ENCODE measurements at regions not wholly inside any gene's neighbourhood (a gene's known extent, or its start where the extent isn't known, plus 50 kb on each side); places are given as distances from the start of the nearest gene placed in this dataset.

- peak; percentile 61 for DNase-seq
- TF ChIP-seq CTCF (IDR thresholded peaks at IDR 0.05; ENCODE audit: borderline replicate concordance, extremely low read depth, low read length, poor library complexity, severe bottlenecking): no peak
- TF ChIP-seq EZH2 (IDR thresholded peaks at IDR 0.05; ENCODE audit: borderline replicate concordance, low read depth, low read length, severe bottlenecking): no peak
- ATAC-seq (ENCODE audit: insufficient read depth, low read depth): peak; percentile 60
- Histone ChIP-seq H3K27me3 (ENCODE audit: insufficient read depth, low read length, poor library complexity) (no peaks in the 10 kb centered on the region), H3K4me3 (ENCODE audit: low read depth in 1 of 2, low read length in 2 of 2) (no peak overlapping the region), H4K20me1 (ENCODE audit: insufficient read depth, low read length) (no peaks in the 10 kb centered on the region), H3K9ac (ENCODE audit: low read depth, low read length) (peak overlapping the region; percentile 26; the same call in 1 of the 2 replicates), H3K36me3 (ENCODE audit: insufficient read depth, low read length) (no peaks in the 10 kb centered on the region), H3K9me3 (ENCODE audit: insufficient read depth, low read length, severe bottlenecking) (no peaks in the 10 kb centered on the region), H3K27ac (ENCODE audit: low read length) (peak overlapping the region; percentile 82), H2AFZ (ENCODE audit: low read depth, low read length) (no peak overlapping the region), H3K4me1 (ENCODE audit: insufficient read depth, low read length) (peaks cover 84% of the 10 kb centered on the region), H3K4me2 (ENCODE audit: insufficient read depth, low read length) (0 out of 2 replicates have a peak overlapping the region, but pooled peaks have one; percentile 20), H3K79me2 (ENCODE audit: insufficient read depth, low read length) (no peaks in the 10 kb centered on the region)
These were observed 222.3 kb downstream of the BARHL2 start for GRCh38 chr1:90494748-90495282.

GRCh38 chr1:90488451-90488850, 228.7 kb downstream of the BARHL2 start:
- DNase-seq (no peak), ATAC-seq (ENCODE audit: insufficient read depth, low read depth) (no peak)
- TF ChIP-seq EZH2 (IDR thresholded peaks at IDR 0.05; ENCODE audit: borderline replicate concordance, low read depth, low read length, severe bottlenecking) (no peak), CTCF (IDR thresholded peaks at IDR 0.05; ENCODE audit: borderline replicate concordance, extremely low read depth, low read length, poor library complexity, severe bottlenecking) (no peak)
- no peak overlapping the region for H3K4me3 ChIP-seq (ENCODE audit: low read depth in 1 of 2, low read length in 2 of 2)
- H2AFZ ChIP-seq (ENCODE audit: low read depth, low read length): no peak overlapping the region
- H3K27ac ChIP-seq (ENCODE audit: low read length): 0 out of 2 replicates have a peak overlapping the region, but pooled peaks have one; percentile 14
- no peaks in the 10 kb centered on the region for H3K27me3 ChIP-seq (ENCODE audit: insufficient read depth, low read length, poor library complexity)
- no peaks in the 10 kb centered on the region for H3K36me3 ChIP-seq (ENCODE audit: insufficient read depth, low read length)
- H3K4me1 ChIP-seq (ENCODE audit: insufficient read depth, low read length): peaks cover 81% of the 10 kb centered on the region
- H3K9me3 ChIP-seq (ENCODE audit: insufficient read depth, low read length, severe bottlenecking): no peaks in the 10 kb centered on the region
- H3K4me2 ChIP-seq (ENCODE audit: insufficient read depth, low read length): no peak overlapping the region
- H3K9ac ChIP-seq (ENCODE audit: low read depth, low read length): no peak overlapping the region
- H3K79me2 ChIP-seq (ENCODE audit: insufficient read depth, low read length): no peaks in the 10 kb centered on the region
- H4K20me1 ChIP-seq (ENCODE audit: insufficient read depth, low read length): no peaks in the 10 kb centered on the region

GRCh38 chr1:90486996-90487395, 230.1 kb downstream of the BARHL2 start:
- Histone ChIP-seq H3K4me1 (ENCODE audit: insufficient read depth, low read length) (peaks cover 80% of the 10 kb centered on the region), H2AFZ (ENCODE audit: low read depth, low read length) (no peak overlapping the region), H4K20me1 (ENCODE audit: insufficient read depth, low read length) (no peaks in the 10 kb centered on the region), H3K27ac (ENCODE audit: low read length) (peak overlapping the region; percentile 38; the same call in 1 of the 2 replicates), H3K79me2 (ENCODE audit: insufficient read depth, low read length) (no peaks in the 10 kb centered on the region), H3K4me2 (ENCODE audit: insufficient read depth, low read length) (no peak overlapping the region), H3K4me3 (ENCODE audit: low read depth in 1 of 2, low read length in 2 of 2) (no peak overlapping the region), H3K27me3 (ENCODE audit: insufficient read depth, low read length, poor library complexity) (no peaks in the 10 kb centered on the region), H3K9me3 (ENCODE audit: insufficient read depth, low read length, severe bottlenecking) (no peaks in the 10 kb centered on the region), H3K36me3 (ENCODE audit: insufficient read depth, low read length) (no peaks in the 10 kb centered on the region), H3K9ac (ENCODE audit: low read depth, low read length) (no peak overlapping the region)
- DNase-seq (no peak), ATAC-seq (ENCODE audit: insufficient read depth, low read depth) (no peak)
- TF ChIP-seq CTCF (IDR thresholded peaks at IDR 0.05; ENCODE audit: borderline replicate concordance, extremely low read depth, low read length, poor library complexity, severe bottlenecking) (no peak), EZH2 (IDR thresholded peaks at IDR 0.05; ENCODE audit: borderline replicate concordance, low read depth, low read length, severe bottlenecking) (no peak)

All from DND-41 (cell line).